ENCODE measurements at regions not wholly inside any gene's neighbourhood (a gene's known extent, or its start where the extent isn't known, plus 50 kb on each side); places are given as distances from the start of the nearest gene placed in this dataset.

DNA sequence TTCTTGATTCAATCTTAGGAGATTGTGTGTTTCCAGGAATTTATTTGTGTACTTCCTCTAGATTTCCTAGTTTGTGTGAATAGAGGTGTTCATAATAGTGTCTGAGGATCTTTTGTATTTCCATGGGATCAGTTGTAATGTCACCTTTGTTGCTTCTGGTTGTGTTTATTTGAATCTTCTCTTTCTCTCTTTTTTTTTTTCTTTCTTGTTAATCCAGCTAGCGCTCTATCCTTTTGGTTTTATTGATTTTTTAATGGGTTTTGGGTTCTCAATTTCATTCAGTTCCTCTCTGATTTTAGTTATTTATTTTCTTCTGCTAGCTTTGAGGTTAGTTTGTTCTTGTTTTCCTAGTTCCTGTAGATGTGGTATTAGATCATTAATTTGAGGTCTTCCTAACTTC is 242.5 kb downstream of the SEC23A start:
- TF ChIP-seq GATA3 (IDR thresholded peaks at IDR 0.05; ENCODE audit: low read depth, low read length) (no peak), GATA2 (IDR thresholded peaks at IDR 0.05; ENCODE audit: low read depth, low read length) (no peak)

Data from SH-SY5Y (cell line).